Mammary epithelial cell (primary cell): ENCODE measurements at regions not wholly inside any gene's neighbourhood (a gene's known extent, or its start where the extent isn't known, plus 50 kb on each side); places are given as distances from the start of the nearest gene placed in this dataset.

Source experiments
- EZH2 ChIP-seq: IDR thresholded peaks from 2 replicates; pipeline ENCODE4 v1.6.1; 2012; ENCODE audit warnings: low read length, inconsistent platforms, borderline replicate concordance
- TF ChIP-seq, protein P1 (sequence below), 2 donors: IDR thresholded peaks in 1 of 2; conservative IDR thresholded peaks in 1 of 2; 2 replicates each; pipeline ENCODE4 v1.5.1; 2011 to 2012; ENCODE audit warnings: inconsistent platforms in 2 of 2, low read length in 2 of 2, mild to moderate bottlenecking in 2 of 2, control low read depth in 1 of 2, low read depth in 1 of 2; ENCODE audit not compliant: insufficient read depth in 1 of 2; ENCODE audit errors: extremely low read depth in 1 of 2

DNA sequence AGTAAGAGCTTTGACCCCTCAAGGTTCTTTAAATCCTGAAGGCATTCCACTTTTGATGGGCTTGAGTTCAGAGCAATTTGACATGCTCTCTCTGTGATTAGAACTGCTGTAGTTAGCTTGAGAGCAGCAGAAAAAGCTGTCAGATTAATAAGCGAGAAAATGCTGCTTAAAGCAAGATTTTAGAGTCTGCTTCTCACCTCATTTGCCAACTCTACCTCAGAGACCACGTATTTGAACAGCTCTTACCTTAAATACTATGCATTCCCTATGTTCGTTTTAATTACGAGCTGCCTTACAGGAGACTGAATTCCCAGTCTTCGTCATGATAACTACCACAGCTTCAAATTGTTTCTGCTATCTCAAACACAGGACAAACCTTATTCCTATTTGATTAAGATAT, 253.4 kb downstream of the SLITRK6 start:
- TF ChIP-seq, protein P1, sequence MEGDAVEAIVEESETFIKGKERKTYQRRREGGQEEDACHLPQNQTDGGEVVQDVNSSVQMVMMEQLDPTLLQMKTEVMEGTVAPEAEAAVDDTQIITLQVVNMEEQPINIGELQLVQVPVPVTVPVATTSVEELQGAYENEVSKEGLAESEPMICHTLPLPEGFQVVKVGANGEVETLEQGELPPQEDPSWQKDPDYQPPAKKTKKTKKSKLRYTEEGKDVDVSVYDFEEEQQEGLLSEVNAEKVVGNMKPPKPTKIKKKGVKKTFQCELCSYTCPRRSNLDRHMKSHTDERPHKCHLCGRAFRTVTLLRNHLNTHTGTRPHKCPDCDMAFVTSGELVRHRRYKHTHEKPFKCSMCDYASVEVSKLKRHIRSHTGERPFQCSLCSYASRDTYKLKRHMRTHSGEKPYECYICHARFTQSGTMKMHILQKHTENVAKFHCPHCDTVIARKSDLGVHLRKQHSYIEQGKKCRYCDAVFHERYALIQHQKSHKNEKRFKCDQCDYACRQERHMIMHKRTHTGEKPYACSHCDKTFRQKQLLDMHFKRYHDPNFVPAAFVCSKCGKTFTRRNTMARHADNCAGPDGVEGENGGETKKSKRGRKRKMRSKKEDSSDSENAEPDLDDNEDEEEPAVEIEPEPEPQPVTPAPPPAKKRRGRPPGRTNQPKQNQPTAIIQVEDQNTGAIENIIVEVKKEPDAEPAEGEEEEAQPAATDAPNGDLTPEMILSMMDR (conservative IDR thresholded peaks at IDR 0.05 in 1 of 2, IDR thresholded peaks at IDR 0.05 in 1 of 2; ENCODE audit: extremely low read depth in 1 of 2, insufficient read depth in 1 of 2, low read depth in 1 of 2, low read length in 2 of 2) = no peak
- no peak for TF ChIP-seq EZH2
